Fibroblast of lung (primary cell): ENCODE measurements at regions not wholly inside any gene's neighbourhood (a gene's known extent, or its start where the extent isn't known, plus 50 kb on each side); places are given as distances from the start of the nearest gene placed in this dataset.

Experiments
- EZH2 ChIP-seq: IDR thresholded peaks from 2 replicates; pipeline ENCODE4 v1.5.1; 2012; ENCODE audit warnings: low read length, control low read depth, mild to moderate bottlenecking; ENCODE audit errors: missing control alignments
- TF ChIP-seq, protein P1 (sequence below), 2 donors: IDR thresholded peaks in 1 of 2; conservative IDR thresholded peaks in 1 of 2; 1 replicate in 1 of 2; 2 replicates in 1 of 2; pipeline ENCODE4 v1.5.1; 2011 to 2012; ENCODE audit warnings: low read length in 2 of 2, control low read depth in 1 of 2, inconsistent platforms in 1 of 2, low read depth in 1 of 2, mild to moderate bottlenecking in 1 of 2

GRCh38 chr7:46557781-46558180 lies 636.7 kb upstream of the IGFBP3 start:
- TF ChIP-seq, protein P1, sequence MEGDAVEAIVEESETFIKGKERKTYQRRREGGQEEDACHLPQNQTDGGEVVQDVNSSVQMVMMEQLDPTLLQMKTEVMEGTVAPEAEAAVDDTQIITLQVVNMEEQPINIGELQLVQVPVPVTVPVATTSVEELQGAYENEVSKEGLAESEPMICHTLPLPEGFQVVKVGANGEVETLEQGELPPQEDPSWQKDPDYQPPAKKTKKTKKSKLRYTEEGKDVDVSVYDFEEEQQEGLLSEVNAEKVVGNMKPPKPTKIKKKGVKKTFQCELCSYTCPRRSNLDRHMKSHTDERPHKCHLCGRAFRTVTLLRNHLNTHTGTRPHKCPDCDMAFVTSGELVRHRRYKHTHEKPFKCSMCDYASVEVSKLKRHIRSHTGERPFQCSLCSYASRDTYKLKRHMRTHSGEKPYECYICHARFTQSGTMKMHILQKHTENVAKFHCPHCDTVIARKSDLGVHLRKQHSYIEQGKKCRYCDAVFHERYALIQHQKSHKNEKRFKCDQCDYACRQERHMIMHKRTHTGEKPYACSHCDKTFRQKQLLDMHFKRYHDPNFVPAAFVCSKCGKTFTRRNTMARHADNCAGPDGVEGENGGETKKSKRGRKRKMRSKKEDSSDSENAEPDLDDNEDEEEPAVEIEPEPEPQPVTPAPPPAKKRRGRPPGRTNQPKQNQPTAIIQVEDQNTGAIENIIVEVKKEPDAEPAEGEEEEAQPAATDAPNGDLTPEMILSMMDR (conservative IDR thresholded peaks at IDR 0.05 in 1 of 2, IDR thresholded peaks at IDR 0.05 in 1 of 2; ENCODE audit: low read depth in 1 of 2, low read length in 2 of 2), result no peak
- no peak for TF ChIP-seq EZH2
